Activated CD8-positive, alpha-beta T cell treated with anti-CD3 and anti-CD28 coated beads for 36 hours (primary cell): ENCODE measurements at regions not wholly inside any gene's neighbourhood (a gene's known extent, or its start where the extent isn't known, plus 50 kb on each side); places are given as distances from the start of the nearest gene placed in this dataset.

ENCODE experiments used
- ATAC-seq: fragments of 200-7000 bp; cut with Tn5 transposase; one replicate; pipeline ENCODE4 v1.10.0; 2021; ENCODE audit warnings: mild to moderate bottlenecking, moderate library complexity
- CTCF ChIA-PET: fragments of 350-600 bp; sonication (Branson Sonifier 250); formaldehyde crosslinking; loops from one replicate; lab custom pipeline; 2021; ENCODE audit warnings: antibody characterized with exemption; lab: Charles Lee
- POLR2A ChIA-PET: fragments of 350-600 bp; sonication (Branson Sonifier 250); formaldehyde crosslinking; loops from one replicate; lab custom pipeline; 2021; ENCODE audit warnings: antibody characterized with exemption; lab: Charles Lee
- DNase-seq: peaks from one replicate; pipeline ENCODE4 v3.0.0-alpha.2; 2020
- H3K27ac Mint-ChIP-seq: one replicate; pipeline ENCODE4 v1.8.0; 2021; ENCODE audit warnings: mild to moderate bottlenecking, mixed read lengths
- H3K27me3 Mint-ChIP-seq: one replicate; pipeline ENCODE4 v1.8.0; 2021; ENCODE audit warnings: mixed read lengths
- H3K36me3 Mint-ChIP-seq: one replicate; pipeline ENCODE4 v1.8.0; 2021; ENCODE audit warnings: low read depth, mixed read lengths
- H3K4me1 Mint-ChIP-seq: one replicate; pipeline ENCODE4 v1.8.0; 2021; ENCODE audit warnings: low read depth, mixed read lengths
- H3K4me3 Mint-ChIP-seq: one replicate; pipeline ENCODE4 v1.8.0; 2021; ENCODE audit warnings: mild to moderate bottlenecking, moderate library complexity, mixed read lengths
- H3K9me3 Mint-ChIP-seq: one replicate; pipeline ENCODE4 v1.8.0; 2021; ENCODE audit warnings: mixed read lengths
- CTCF ChIP-seq: fragments of 200-600 bp; IDR thresholded peaks from one replicate; pipeline ENCODE4 v1.8.0; 2022; ENCODE audit warnings: antibody characterized with exemption, mild to moderate bottlenecking
- intact Hi-C: fragments of 100-400 bp; cut with micrococcal nuclease; formaldehyde crosslinking; loops from one replicate; pipeline ENCODE4 v1.10.0; 2022

GRCh38 chr5:116360008-116360853 is 214.4 kb downstream of the SEMA6A start:
- POLR2A ChIA-PET, result no interaction called here
- no peak overlapping the region for H3K27ac Mint-ChIP-seq

GRCh38 chr5:116359592-116359991 is 215.0 kb downstream of the SEMA6A start:
- no peaks in the 10 kb centered on the region for H3K9me3 Mint-ChIP-seq
- peaks cover 4% of the 10 kb centered on the region for H3K4me1 Mint-ChIP-seq

More at GRCh38 chr5:116360008-116360853, 214.4 kb downstream of the SEMA6A start:
- TF ChIP-seq CTCF, result no peak
- DNase-seq (no peak), ATAC-seq (no peak)
- intact Hi-C loops, result no loop called here
- no peaks in the 10 kb centered on the region for H3K9me3 Mint-ChIP-seq
- CTCF ChIA-PET, result interaction anchor here (1.1 kb wide), 1 partner anchor 8 kb away, joined by 3 read pairs; no protein-coding TSS in a partner anchor
- H3K36me3 Mint-ChIP-seq, result peaks cover 12% of the 10 kb centered on the region
- H3K4me3 Mint-ChIP-seq, result no peak overlapping the region
- no peaks in the 10 kb centered on the region for H3K27me3 Mint-ChIP-seq
- peaks cover 4% of the 10 kb centered on the region for H3K4me1 Mint-ChIP-seq

GRCh38 chr5:116358911-116359418 is 215.7 kb downstream of the SEMA6A start:
- Mint-ChIP-seq H3K36me3 (peaks cover 17% of the 10 kb centered on the region), H3K27me3 (no peaks in the 10 kb centered on the region), H3K4me3 (no peak overlapping the region), H3K27ac (no peak overlapping the region), H3K9me3 (no peaks in the 10 kb centered on the region), H3K4me1 (peaks cover 4% of the 10 kb centered on the region)
- no peak for ATAC-seq
- no peak for DNase-seq
- CTCF ChIA-PET, result interaction anchor here (1.1 to 1.4 kb wide), 2 partner anchors 23 to 222 kb away, joined by 3 read pairs; no protein-coding TSS in a partner anchor
- no peak for TF ChIP-seq CTCF
- intact Hi-C loops, result no loop called here
- POLR2A ChIA-PET, result no interaction called here

More at GRCh38 chr5:116359592-116359991, 215.0 kb downstream of the SEMA6A start:
- ChIA-PET POLR2A (no interaction called here), CTCF (interaction anchor here (1.1 to 1.4 kb wide), 2 partner anchors 24 to 223 kb away, joined by 3 read pairs; no protein-coding TSS in a partner anchor)
- intact Hi-C loops, result no loop called here
- Mint-ChIP-seq H3K36me3 (peaks cover 16% of the 10 kb centered on the region), H3K4me3 (no peak overlapping the region), H3K27me3 (no peaks in the 10 kb centered on the region), H3K27ac (no peak overlapping the region)
- TF ChIP-seq CTCF, result no peak
- ATAC-seq (no peak), DNase-seq (no peak)

GRCh38 chr5:116358015-116358523 is 216.6 kb downstream of the SEMA6A start:
- Mint-ChIP-seq H3K9me3 (peaks cover 2% of the 10 kb centered on the region), H3K4me3 (no peak overlapping the region), H3K27ac (no peak overlapping the region), H3K36me3 (peaks cover 19% of the 10 kb centered on the region), H3K4me1 (peaks cover 4% of the 10 kb centered on the region), H3K27me3 (no peaks in the 10 kb centered on the region)
- ChIA-PET CTCF (interaction anchor here (1.4 kb wide), 1 partner anchor 23 kb away, joined by 3 read pairs; no protein-coding TSS in a partner anchor), POLR2A (no interaction called here)
- no peak for TF ChIP-seq CTCF
- no peak for ATAC-seq
- intact Hi-C loops, result no loop called here
- no peak for DNase-seq
